ENCODE measurements at regions not wholly inside any gene's neighbourhood (a gene's known extent, or its start where the extent isn't known, plus 50 kb on each side); places are given as distances from the start of the nearest gene placed in this dataset.

- no peak for TF ChIP-seq ZNF329 (CRISPR knock-in tag; IDR thresholded peaks at IDR 0.05; ENCODE audit: low read depth)
- TF ChIP-seq ZBTB33 (CRISPR knock-in tag; IDR thresholded peaks at IDR 0.05): no peak
- no peak for TF ChIP-seq HMG20A (CRISPR knock-in tag; IDR thresholded peaks at IDR 0.05; ENCODE audit: borderline replicate concordance)
- TF ChIP-seq SETDB1 (CRISPR knock-in tag; IDR thresholded peaks at IDR 0.05; ENCODE audit: borderline replicate concordance): no peak
- 0 out of 2 replicates have a peak, but pooled peaks have one; percentile 5 for TF ChIP-seq PBX2 (CRISPR knock-in tag; IDR thresholded peaks at IDR 0.05)
- TF ChIP-seq, protein P1, sequence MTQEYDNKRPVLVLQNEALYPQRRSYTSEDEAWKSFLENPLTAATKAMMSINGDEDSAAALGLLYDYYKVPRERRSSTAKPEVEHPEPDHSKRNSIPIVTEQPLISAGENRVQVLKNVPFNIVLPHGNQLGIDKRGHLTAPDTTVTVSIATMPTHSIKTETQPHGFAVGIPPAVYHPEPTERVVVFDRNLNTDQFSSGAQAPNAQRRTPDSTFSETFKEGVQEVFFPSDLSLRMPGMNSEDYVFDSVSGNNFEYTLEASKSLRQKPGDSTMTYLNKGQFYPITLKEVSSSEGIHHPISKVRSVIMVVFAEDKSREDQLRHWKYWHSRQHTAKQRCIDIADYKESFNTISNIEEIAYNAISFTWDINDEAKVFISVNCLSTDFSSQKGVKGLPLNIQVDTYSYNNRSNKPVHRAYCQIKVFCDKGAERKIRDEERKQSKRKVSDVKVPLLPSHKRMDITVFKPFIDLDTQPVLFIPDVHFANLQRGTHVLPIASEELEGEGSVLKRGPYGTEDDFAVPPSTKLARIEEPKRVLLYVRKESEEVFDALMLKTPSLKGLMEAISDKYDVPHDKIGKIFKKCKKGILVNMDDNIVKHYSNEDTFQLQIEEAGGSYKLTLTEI (CRISPR knock-in tag; conservative IDR thresholded peaks at IDR 0.05): no peak
- no peak for TF ChIP-seq SMAD3 (CRISPR knock-in tag; IDR thresholded peaks at IDR 0.05)
- peak; percentile 40 for TF ChIP-seq ZNF883 (CRISPR knock-in tag; IDR thresholded peaks at IDR 0.05; ENCODE audit: not compliant biosample characterization)
- TF ChIP-seq, protein P2, sequence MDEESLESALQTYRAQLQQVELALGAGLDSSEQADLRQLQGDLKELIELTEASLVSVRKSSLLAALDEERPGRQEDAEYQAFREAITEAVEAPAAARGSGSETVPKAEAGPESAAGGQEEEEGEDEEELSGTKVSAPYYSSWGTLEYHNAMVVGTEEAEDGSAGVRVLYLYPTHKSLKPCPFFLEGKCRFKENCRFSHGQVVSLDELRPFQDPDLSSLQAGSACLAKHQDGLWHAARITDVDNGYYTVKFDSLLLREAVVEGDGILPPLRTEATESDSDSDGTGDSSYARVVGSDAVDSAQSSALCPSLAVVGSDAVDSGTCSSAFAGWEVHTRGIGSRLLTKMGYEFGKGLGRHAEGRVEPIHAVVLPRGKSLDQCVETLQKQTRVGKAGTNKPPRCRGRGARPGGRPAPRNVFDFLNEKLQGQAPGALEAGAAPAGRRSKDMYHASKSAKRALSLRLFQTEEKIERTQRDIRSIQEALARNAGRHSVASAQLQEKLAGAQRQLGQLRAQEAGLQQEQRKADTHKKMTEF (CRISPR knock-in tag; IDR thresholded peaks at IDR 0.05): peak; percentile 38; the same call in 1 of the 2 replicates
- no peak for TF ChIP-seq NR2F1 (CRISPR knock-in tag; IDR thresholded peaks at IDR 0.05)
- TF ChIP-seq ZNF660 (CRISPR knock-in tag; IDR thresholded peaks at IDR 0.05; ENCODE audit: borderline replicate concordance, low read depth): no peak
- TF ChIP-seq POLR2AphosphoS5 (IDR thresholded peaks at IDR 0.05; ENCODE audit: low read depth, low read length): peak; percentile 68
- no peak for TF ChIP-seq YY1 (IDR thresholded peaks at IDR 0.05; ENCODE audit: insufficient read depth, insufficient replicate concordance, low read depth, low read length)
- no peak for TF ChIP-seq SRSF1 (optimal IDR thresholded peaks at IDR 0.05; ENCODE audit: low read depth, low read length)
- TF ChIP-seq RFX5 (IDR thresholded peaks at IDR 0.05; ENCODE audit: low read depth, low read length): no peak
- TF ChIP-seq SNAPC5 (CRISPR knock-in tag; IDR thresholded peaks at IDR 0.05; ENCODE audit: borderline replicate concordance): no peak
- no peak for TF ChIP-seq PPARG (CRISPR knock-in tag; conservative IDR thresholded peaks at IDR 0.05)
- no peak for TF ChIP-seq CENPX (CRISPR knock-in tag; IDR thresholded peaks at IDR 0.05)
- TF ChIP-seq ETV6 (CRISPR knock-in tag; conservative IDR thresholded peaks at IDR 0.05): no peak
- TF ChIP-seq ADNP (CRISPR knock-in tag; IDR thresholded peaks at IDR 0.05): no peak
- no peak for TF ChIP-seq MEIS2 (CRISPR knock-in tag; IDR thresholded peaks at IDR 0.05)
- TF ChIP-seq ZNF232 (CRISPR knock-in tag; IDR thresholded peaks at IDR 0.05; ENCODE audit: borderline replicate concordance): no peak
- TF ChIP-seq, protein P3, sequence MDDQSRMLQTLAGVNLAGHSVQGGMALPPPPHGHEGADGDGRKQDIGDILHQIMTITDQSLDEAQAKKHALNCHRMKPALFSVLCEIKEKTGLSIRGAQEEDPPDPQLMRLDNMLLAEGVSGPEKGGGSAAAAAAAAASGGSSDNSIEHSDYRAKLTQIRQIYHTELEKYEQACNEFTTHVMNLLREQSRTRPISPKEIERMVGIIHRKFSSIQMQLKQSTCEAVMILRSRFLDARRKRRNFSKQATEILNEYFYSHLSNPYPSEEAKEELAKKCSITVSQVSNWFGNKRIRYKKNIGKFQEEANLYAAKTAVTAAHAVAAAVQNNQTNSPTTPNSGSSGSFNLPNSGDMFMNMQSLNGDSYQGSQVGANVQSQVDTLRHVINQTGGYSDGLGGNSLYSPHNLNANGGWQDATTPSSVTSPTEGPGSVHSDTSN (CRISPR knock-in tag; IDR thresholded peaks at IDR 0.05; ENCODE audit: borderline replicate concordance): no peak
Observed at GRCh38 chr17:409848-410542, 57.4 kb upstream of the RPH3AL start (continued).

All from HepG2 (cell line).